ENCODE measurements at regions not wholly inside any gene's neighbourhood (a gene's known extent, or its start where the extent isn't known, plus 50 kb on each side); places are given as distances from the start of the nearest gene placed in this dataset.

GRCh38 chr4:24476282-24476681 is 108.1 kb downstream of the DHX15 start:
- no peak for DNase-seq (ENCODE audit: low spot score)

DNA sequence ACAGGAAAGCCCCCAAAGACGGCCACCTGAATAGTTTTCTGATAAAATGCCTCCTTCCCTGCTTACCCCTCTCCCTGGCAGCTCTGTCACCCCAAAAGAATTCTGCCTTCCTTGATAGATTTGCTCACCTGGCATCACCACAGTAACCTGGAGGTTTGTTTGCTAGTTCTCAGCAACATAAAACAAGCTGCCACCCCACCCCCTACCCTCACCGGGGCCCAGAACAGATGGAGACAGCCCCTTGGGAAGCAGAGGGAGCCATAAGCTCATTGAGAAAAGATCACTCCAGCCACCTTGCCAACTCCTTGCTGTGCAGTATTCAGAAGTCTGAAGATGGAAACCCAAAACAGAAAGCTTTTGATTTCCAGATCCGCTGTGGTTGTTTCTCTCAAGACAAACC is 108.6 kb downstream of the DHX15 start:
- no peak for DNase-seq (ENCODE audit: low spot score)

GRCh38 chr4:24473309-24473721 is 111.0 kb downstream of the DHX15 start:
- no peak for DNase-seq (ENCODE audit: low spot score)

DNA sequence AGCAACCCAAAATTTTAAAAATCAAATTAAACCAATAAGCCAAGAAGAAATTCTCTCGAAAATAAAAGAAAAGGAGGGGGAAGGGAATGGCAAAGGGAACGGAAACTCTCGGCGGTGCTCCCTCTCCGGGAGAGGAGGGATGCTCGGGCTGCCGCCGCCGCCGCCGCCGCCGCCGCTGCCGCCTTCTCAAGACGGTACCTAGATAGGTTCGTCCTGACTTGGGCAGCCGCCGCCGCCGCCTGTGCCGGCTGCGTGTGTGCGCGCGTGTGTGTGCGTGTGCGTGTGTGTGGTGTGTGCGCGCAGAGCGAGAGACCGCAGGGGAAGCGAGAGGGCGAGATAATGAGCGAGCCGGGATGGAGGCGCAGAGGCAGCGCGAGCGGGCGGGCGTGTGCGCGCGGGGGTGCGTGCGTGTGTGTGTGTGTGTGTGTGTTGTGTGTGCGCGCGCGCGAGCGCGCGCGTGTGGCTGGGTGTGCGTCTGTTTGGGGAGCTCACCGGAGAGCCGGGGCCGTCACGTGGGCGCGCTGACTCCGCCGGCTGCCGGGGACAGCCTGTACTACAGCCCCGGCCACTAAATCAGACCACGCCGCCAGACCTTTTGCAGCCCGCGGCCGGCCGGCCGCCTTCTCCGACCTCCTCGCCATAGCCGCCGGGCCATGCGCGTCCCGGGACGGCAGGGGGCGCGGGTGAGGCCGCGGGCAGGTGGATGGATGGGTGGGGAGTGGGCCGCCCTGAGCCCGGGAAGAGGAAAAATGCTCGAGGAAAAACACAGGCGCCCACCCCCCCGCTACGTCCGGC is 111.6 kb downstream of the DHX15 start:
- peak; percentile 41 for DNase-seq (ENCODE audit: low spot score)

GRCh38 chr4:24472161-24472510 is 112.2 kb downstream of the DHX15 start:
- no peak for DNase-seq (ENCODE audit: low spot score)

- DNase-seq (ENCODE audit: low spot score) = no peak
These were observed 112.7 kb downstream of the DHX15 start for GRCh38 chr4:24471486-24472160.

DNA sequence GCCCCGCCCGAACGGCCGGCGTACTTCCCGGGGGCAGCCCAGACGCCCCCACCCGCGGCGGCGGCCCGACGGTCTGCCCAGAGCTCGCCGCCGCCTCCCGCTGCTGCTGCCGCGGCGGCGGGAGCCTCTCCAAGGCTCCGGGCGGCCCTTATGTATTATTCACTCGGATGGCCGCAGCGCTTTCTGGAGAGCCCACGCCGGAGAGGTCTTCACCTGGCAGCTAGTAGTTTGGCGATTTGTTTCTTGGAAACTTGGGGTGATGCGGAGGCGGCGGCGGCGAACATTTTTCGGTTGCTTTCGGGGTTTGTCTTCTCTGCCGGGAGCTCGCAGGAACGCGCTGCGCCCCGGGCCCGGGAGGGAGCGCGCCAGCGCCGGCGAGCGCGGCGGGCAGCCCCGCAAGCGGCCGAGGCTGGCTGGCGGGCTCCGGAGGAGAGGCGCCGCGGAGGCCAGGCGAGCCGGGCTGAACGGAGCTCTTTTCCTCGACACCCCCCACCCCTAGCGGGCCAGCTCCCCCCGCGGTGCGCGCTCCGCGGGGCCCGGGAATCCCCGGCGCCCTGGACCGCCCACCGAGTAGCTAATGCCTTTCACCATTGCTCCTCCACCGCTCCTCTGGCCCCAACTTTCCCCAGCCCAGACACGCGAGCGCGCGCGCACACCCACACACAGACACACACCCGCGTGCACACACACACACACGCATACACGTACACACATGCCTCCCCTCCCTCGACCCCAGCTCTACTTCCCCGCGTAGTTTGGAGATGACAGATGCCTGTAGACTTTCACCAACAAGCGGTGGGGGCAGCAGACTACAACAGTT is 113.5 kb downstream of the DHX15 start:
- no peak for DNase-seq (ENCODE audit: low spot score)

- no peak for DNase-seq (ENCODE audit: low spot score)
These were observed 116.3 kb downstream of the DHX15 start for GRCh38 chr4:24468071-24468470.

- no peak for DNase-seq (ENCODE audit: low spot score)
These were observed 119.8 kb downstream of the DHX15 start for GRCh38 chr4:24464566-24464965.

DNA sequence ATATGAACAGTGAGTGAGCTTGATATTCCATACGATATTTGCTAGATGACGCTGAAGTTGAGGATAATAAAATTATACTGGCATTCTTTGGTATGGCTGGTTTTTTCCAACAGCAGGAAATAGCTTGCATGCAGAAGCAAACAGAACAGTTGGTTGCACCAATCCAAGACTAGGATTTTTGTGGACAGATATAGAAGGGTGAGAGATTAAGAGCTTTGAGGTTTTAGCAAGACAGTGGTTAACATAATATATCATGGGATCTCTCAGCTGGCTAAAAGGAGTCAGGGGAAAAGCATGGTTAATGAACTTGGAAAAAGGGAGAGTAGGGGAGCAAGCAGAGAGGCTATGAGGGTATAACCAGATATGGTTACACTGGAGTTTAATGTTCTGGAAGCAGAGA is 127.9 kb downstream of the DHX15 start:
- DNase-seq (ENCODE audit: low spot score) = no peak

- DNase-seq (ENCODE audit: low spot score) = no peak
These were observed 130.4 kb downstream of the DHX15 start for GRCh38 chr4:24453951-24454350.

- DNase-seq (ENCODE audit: low spot score) = no peak
These were observed 132.5 kb downstream of the DHX15 start for GRCh38 chr4:24451870-24452269.

DNA sequence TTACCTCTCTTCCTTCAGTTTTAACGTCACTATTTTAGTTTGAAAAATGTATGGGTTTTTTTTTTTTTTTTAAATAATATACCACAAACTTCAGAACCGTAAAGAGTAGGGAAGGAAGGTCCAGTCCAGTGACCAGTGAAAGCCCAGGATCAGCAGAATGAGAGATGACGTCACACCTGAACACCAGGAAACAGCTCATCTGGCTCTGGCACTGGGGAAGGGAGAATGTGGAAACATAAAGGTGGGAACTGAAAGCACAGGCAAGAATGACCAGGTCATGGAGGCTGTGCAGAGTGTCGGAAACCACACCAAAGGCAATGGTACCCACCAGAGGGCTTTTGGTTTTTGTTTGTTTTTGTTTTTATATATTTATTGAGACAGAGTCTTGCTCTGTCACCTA is 141.2 kb downstream of the DHX15 start:
- no peak for DNase-seq (ENCODE audit: low spot score)

DNA sequence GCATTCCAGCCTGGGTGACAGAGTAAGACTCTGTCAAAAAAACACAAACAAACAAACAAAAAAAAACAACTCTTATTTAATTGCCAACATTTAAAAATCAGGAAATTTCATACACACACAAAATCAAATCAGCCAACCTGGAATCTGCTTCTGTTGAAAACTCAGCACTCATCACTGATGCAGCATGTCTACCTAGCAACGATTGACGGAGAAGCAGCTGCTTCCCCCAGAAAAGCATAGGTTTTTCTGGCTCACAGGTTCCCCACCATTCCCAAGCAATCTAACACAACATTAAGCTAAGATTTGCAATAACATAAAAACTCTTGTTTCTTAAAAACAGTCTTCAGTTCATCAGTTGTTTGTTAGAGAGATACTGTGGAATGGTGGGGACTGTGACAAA is 143.6 kb downstream of the DHX15 start:
- DNase-seq (ENCODE audit: low spot score) = no peak

- no peak for DNase-seq (ENCODE audit: low spot score)
These were observed 150.1 kb downstream of the DHX15 start for GRCh38 chr4:24434241-24434640.

DNA sequence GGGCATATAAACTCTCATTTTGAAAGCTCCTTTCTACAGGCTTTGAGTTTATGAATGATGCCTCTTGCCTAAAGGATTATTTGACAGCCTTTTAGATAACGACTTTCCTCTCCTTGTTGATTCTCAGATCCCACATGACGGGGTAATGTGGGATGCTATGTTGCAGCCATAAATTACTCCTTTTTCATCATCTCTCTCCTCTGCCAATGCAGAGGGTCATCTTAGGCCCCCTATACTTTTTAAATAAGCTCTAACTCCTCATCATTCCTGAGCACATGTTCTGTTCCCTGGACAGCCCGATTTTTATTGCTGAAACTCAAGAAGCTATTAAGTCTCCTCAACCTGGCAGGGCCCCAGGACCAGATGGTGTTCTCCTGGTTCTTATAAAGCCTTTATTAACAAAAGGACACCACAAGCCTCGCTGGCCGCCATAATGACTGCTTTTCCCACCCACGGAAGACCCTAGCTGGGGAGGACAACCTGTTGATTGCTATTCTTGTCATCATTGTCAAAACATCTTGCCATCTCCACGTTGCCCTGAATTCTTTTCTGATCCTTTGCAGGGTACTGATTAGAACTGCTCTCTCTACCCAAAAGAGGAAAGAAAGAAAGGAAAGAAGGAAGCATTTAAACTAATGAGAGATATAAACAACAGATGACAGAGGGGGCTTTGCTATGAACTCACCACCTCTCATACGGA is 150.7 kb downstream of the DHX15 start:
- DNase-seq (ENCODE audit: low spot score) = no peak

GRCh38 chr4:24428850-24429249 is 155.5 kb downstream of the DHX15 start:
- no peak for DNase-seq (ENCODE audit: low spot score)

- no peak for DNase-seq (ENCODE audit: low spot score)
These were observed 157.8 kb downstream of the DHX15 start for GRCh38 chr4:24426557-24426956.

DNA sequence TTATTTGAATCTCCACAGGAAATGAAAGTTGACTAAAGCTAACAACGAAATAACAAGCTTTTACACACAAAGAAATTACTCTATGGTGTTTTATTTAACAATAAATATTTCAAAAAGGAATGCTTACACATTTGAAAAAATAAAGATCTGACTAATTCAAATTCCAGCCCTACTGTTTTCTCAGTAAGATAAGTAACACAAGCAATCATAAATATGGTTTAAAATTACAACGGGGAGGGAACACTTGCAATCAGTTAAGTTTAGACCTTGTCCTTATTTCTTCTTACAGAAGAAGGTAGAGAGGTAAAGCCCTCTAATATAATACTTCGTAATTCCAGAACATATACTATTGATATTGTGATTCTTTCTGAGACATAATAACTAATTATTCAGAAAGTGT is 158.5 kb downstream of the DHX15 start:
- no peak for DNase-seq (ENCODE audit: low spot score)

- no peak for DNase-seq (ENCODE audit: low spot score)
These were observed 160.7 kb downstream of the DHX15 start for GRCh38 chr4:24423670-24424069.

- no peak for DNase-seq (ENCODE audit: low spot score)
These were observed 161.7 kb downstream of the DHX15 start for GRCh38 chr4:24422644-24423043.

Measured in CD4-positive, alpha-beta T cell treated with Interleukin-6 at 100 ng/mL for 8 hours (primary cell).